ENCODE measurements at regions not wholly inside any gene's neighbourhood (a gene's known extent, or its start where the extent isn't known, plus 50 kb on each side); places are given as distances from the start of the nearest gene placed in this dataset.

DNA sequence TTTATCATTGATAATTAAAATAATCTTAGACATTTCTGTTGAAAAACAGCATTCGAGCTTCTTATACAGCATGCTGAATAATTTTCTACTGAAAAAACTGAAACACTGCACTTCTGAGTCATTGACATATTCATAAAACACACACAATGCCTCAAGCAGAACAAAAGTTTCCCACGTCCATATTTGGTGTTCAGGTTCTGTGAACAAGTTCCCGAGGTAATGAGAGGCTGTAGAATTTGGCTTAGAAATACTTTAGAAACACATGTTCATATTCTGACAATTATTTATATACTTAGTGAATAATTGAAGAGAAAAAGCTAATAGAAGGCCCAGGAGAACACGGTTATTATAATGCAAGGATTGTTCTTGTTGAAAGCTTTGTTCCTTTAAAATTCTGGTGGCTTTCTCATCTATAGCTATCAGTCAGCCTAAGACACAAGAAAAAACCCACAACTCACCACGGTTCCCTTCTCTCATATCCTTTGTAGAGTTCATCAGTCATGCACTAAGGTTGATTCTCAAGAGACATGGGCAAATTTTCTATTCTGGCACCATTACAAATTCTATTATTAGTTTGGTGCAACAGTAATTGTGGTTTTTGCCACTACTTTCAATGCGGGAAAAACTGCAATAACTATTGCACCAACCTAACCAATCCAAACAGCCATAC is 194.4 kb downstream of the TMX3 start:
- no peak overlapping the region for H3K9ac ChIP-seq (ENCODE audit: low read length)

DNA sequence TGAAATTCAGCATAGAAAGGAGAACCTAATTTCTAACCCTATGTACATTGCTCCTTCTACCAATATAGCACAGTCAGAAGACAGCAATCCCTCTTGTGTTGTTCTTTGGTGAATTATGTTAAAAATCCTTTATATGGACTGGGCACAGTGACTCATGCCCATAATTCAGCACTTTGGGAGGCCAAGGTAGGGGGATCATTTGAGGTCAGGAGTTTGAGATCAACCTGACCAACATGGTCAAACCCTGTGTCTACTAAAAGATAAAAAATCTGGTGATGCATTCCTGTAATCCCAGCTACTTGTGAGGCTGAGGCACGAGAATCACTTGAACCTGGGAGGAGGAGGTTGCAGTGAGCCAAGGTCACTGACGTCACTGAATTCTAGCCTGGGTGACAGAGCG is 195.6 kb downstream of the TMX3 start:
- Histone ChIP-seq H3K9me3 (ENCODE audit: control insufficient read depth, low read depth, low read length) (no peaks in the 10 kb centered on the region), H3K27me3 (ENCODE audit: control insufficient read depth, insufficient read depth, low read length) (no peaks in the 10 kb centered on the region), H3K36me3 (ENCODE audit: control insufficient read depth, low read depth, low read length) (no peaks in the 10 kb centered on the region), H3K4me3 (ENCODE audit: low read length) (no peak overlapping the region), H3K9ac (ENCODE audit: low read length) (no peak overlapping the region), H3K27ac (ENCODE audit: low read length) (no peak overlapping the region), H3K4me1 (ENCODE audit: control insufficient read depth, low read depth, low read length) (peaks cover 6% of the 10 kb centered on the region)

More for the DNA sequence above, 194.4 kb downstream of the TMX3 start:
- Histone ChIP-seq H3K27me3 (ENCODE audit: control insufficient read depth, insufficient read depth, low read length) (no peaks in the 10 kb centered on the region), H3K27ac (ENCODE audit: low read length) (no peak overlapping the region), H3K4me1 (ENCODE audit: control insufficient read depth, low read depth, low read length) (peaks cover 6% of the 10 kb centered on the region), H3K36me3 (ENCODE audit: control insufficient read depth, low read depth, low read length) (no peaks in the 10 kb centered on the region), H3K4me3 (ENCODE audit: low read length) (no peak overlapping the region), H3K9me3 (ENCODE audit: control insufficient read depth, low read depth, low read length) (no peaks in the 10 kb centered on the region)

GRCh38 chr18:68509902-68510301 is 205.0 kb downstream of the TMX3 start:
- Histone ChIP-seq H3K4me3 (ENCODE audit: low read length) (no peak overlapping the region), H3K4me1 (ENCODE audit: control insufficient read depth, low read depth, low read length) (no peaks in the 10 kb centered on the region), H3K9ac (ENCODE audit: low read length) (no peak overlapping the region), H3K36me3 (ENCODE audit: control insufficient read depth, low read depth, low read length) (no peaks in the 10 kb centered on the region), H3K27ac (ENCODE audit: low read length) (no peak overlapping the region), H3K9me3 (ENCODE audit: control insufficient read depth, low read depth, low read length) (no peaks in the 10 kb centered on the region), H3K27me3 (ENCODE audit: control insufficient read depth, insufficient read depth, low read length) (no peaks in the 10 kb centered on the region)

- H3K36me3 ChIP-seq (ENCODE audit: control insufficient read depth, low read depth, low read length) = no peaks in the 10 kb centered on the region
- H3K27me3 ChIP-seq (ENCODE audit: control insufficient read depth, insufficient read depth, low read length) = no peaks in the 10 kb centered on the region
- no peaks in the 10 kb centered on the region for H3K9me3 ChIP-seq (ENCODE audit: control insufficient read depth, low read depth, low read length)
- no peaks in the 10 kb centered on the region for H3K4me1 ChIP-seq (ENCODE audit: control insufficient read depth, low read depth, low read length)
- H3K9ac ChIP-seq (ENCODE audit: low read length) = no peak overlapping the region
- no peak overlapping the region for H3K27ac ChIP-seq (ENCODE audit: low read length)
- no peak overlapping the region for H3K4me3 ChIP-seq (ENCODE audit: low read length)
These were observed 207.1 kb downstream of the TMX3 start for GRCh38 chr18:68507781-68508180.

DNA sequence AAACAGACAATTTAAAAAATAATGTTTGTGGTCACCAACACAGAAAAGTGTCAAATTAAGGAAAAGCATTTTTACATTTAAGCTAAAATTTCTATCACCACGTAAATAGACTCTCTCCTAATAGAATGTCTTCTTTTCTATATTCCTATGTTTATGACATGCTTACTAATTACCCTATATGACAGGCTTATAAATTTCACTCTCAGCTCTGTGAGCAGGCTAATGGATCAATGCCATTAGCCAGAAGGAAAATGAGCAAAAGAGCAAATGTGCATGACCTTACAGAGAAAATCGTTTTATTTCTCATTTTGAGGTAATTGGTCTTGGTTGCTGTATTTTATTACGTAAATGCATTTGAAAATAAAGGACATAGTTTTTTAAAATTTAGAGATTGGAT is 209.7 kb downstream of the TMX3 start:
- H3K27me3 ChIP-seq (ENCODE audit: control insufficient read depth, insufficient read depth, low read length) = no peaks in the 10 kb centered on the region
- H3K9ac ChIP-seq (ENCODE audit: low read length) = no peak overlapping the region
- no peak overlapping the region for H3K4me3 ChIP-seq (ENCODE audit: low read length)

GRCh38 chr18:68504441-68505177 is 210.3 kb downstream of the TMX3 start:
- Histone ChIP-seq H3K36me3 (ENCODE audit: control insufficient read depth, low read depth, low read length) (no peaks in the 10 kb centered on the region), H3K9me3 (ENCODE audit: control insufficient read depth, low read depth, low read length) (no peaks in the 10 kb centered on the region), H3K4me1 (ENCODE audit: control insufficient read depth, low read depth, low read length) (no peaks in the 10 kb centered on the region), H3K27ac (ENCODE audit: low read length) (no peak overlapping the region), H3K4me3 (ENCODE audit: low read length) (no peak overlapping the region), H3K27me3 (ENCODE audit: control insufficient read depth, insufficient read depth, low read length) (no peaks in the 10 kb centered on the region), H3K9ac (ENCODE audit: low read length) (no peak overlapping the region)

More for the DNA sequence above, 209.7 kb downstream of the TMX3 start:
- Histone ChIP-seq H3K36me3 (ENCODE audit: control insufficient read depth, low read depth, low read length) (no peaks in the 10 kb centered on the region), H3K4me1 (ENCODE audit: control insufficient read depth, low read depth, low read length) (no peaks in the 10 kb centered on the region), H3K9me3 (ENCODE audit: control insufficient read depth, low read depth, low read length) (no peaks in the 10 kb centered on the region), H3K27ac (ENCODE audit: low read length) (no peak overlapping the region)

- Histone ChIP-seq H3K4me3 (ENCODE audit: low read length) (no peak overlapping the region), H3K9me3 (ENCODE audit: control insufficient read depth, low read depth, low read length) (no peaks in the 10 kb centered on the region), H3K9ac (ENCODE audit: low read length) (no peak overlapping the region), H3K27ac (ENCODE audit: low read length) (no peak overlapping the region), H3K36me3 (ENCODE audit: control insufficient read depth, low read depth, low read length) (no peaks in the 10 kb centered on the region), H3K4me1 (ENCODE audit: control insufficient read depth, low read depth, low read length) (no peaks in the 10 kb centered on the region), H3K27me3 (ENCODE audit: control insufficient read depth, insufficient read depth, low read length) (no peaks in the 10 kb centered on the region)
These were observed 214.4 kb downstream of the TMX3 start for GRCh38 chr18:68500556-68500955.

- H3K36me3 ChIP-seq (ENCODE audit: control insufficient read depth, low read depth, low read length) = no peaks in the 10 kb centered on the region
- H3K9ac ChIP-seq (ENCODE audit: low read length) = no peak overlapping the region
- H3K27me3 ChIP-seq (ENCODE audit: control insufficient read depth, insufficient read depth, low read length) = no peaks in the 10 kb centered on the region
- H3K9me3 ChIP-seq (ENCODE audit: control insufficient read depth, low read depth, low read length) = no peaks in the 10 kb centered on the region
- no peak overlapping the region for H3K27ac ChIP-seq (ENCODE audit: low read length)
- no peaks in the 10 kb centered on the region for H3K4me1 ChIP-seq (ENCODE audit: control insufficient read depth, low read depth, low read length)
- H3K4me3 ChIP-seq (ENCODE audit: low read length) = no peak overlapping the region
These were observed 215.8 kb downstream of the TMX3 start for GRCh38 chr18:68499141-68499540.

DNA sequence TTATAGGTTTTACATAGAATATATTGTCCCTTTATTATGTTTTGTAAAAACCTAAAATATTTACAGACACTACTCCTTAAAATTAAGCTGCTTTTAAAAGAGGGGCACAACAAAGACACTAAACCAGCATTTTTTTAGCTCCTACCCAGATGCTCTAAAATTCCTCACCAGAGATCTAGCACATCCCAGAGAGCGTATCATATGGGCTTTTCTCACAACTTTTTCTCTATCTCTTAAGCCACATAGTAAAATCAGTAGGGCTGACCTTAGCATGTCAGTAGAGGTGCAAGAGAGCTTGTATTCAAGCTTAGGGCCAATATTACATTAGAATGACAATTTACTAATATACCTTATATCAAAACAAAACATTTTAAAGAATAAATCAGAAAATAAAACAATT is 216.3 kb downstream of the TMX3 start:
- Histone ChIP-seq H3K27me3 (ENCODE audit: control insufficient read depth, insufficient read depth, low read length) (no peaks in the 10 kb centered on the region), H3K9ac (ENCODE audit: low read length) (no peak overlapping the region), H3K4me3 (ENCODE audit: low read length) (no peak overlapping the region), H3K9me3 (ENCODE audit: control insufficient read depth, low read depth, low read length) (no peaks in the 10 kb centered on the region), H3K4me1 (ENCODE audit: control insufficient read depth, low read depth, low read length) (no peaks in the 10 kb centered on the region), H3K36me3 (ENCODE audit: control insufficient read depth, low read depth, low read length) (no peaks in the 10 kb centered on the region), H3K27ac (ENCODE audit: low read length) (no peak overlapping the region)

DNA sequence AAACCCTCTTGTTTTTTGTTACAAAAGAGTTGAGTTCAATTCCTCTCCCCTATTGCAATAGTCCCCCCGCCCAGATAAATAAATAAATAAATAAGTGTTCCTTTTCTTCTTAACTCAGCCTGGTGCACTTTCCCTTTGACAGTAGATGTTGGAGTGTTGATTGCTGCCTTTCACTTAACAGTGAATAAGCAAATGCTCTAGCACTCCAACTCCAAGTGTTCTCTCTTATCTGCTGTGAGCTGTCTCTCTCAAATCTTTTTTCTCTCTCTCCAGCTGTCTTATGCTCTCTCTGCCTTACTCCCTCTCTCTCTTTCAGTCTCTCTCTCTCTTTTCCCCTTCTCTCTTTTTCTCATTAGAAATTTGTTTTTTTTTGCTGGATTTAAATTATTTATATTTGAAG is 216.7 kb downstream of the TMX3 start:
- Histone ChIP-seq H3K27ac (ENCODE audit: low read length) (no peak overlapping the region), H3K4me1 (ENCODE audit: control insufficient read depth, low read depth, low read length) (no peaks in the 10 kb centered on the region), H3K27me3 (ENCODE audit: control insufficient read depth, insufficient read depth, low read length) (no peaks in the 10 kb centered on the region), H3K9ac (ENCODE audit: low read length) (no peak overlapping the region), H3K4me3 (ENCODE audit: low read length) (no peak overlapping the region), H3K9me3 (ENCODE audit: control insufficient read depth, low read depth, low read length) (no peaks in the 10 kb centered on the region), H3K36me3 (ENCODE audit: control insufficient read depth, low read depth, low read length) (no peaks in the 10 kb centered on the region)

DNA sequence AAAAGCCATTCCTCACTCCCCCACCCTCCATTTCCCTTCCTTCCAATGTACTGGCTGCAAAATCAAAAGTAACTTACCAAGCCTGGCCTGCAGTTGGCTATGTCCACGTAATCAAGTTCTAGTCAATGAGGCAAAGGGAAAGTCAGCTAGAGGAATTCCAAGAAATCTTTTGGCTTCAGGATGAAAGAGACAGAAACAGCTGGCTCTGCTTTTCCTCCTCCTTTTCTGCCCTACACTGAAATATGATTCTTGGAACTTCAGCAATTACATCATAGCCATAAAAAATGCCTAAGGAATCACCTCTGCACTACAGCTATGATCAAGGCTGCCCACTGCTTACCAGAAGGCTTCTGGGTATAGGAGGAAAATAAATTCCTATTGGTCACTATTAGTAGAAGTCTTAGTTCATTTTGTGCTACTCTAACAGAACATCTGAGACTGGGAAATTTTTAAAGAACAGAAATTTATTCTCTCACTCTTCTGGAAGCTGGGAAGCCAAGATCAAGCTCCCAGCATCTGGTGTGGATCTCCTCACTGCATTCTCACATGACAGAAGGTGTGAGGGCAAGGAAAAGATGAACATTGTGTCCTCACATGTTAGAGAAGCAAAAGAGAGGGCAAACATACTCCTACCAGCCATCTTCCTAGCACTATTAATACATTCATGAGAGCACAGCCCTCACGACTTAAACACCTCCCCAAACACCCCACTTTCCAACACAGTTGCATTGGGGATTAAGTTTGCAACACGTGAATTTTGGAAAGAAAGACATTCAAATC is 219.9 kb downstream of the TMX3 start:
- Histone ChIP-seq H3K9me3 (ENCODE audit: control insufficient read depth, low read depth, low read length) (no peaks in the 10 kb centered on the region), H3K4me1 (ENCODE audit: control insufficient read depth, low read depth, low read length) (peaks cover under 1% of the 10 kb centered on the region), H3K4me3 (ENCODE audit: low read length) (no peak overlapping the region), H3K9ac (ENCODE audit: low read length) (no peak overlapping the region), H3K36me3 (ENCODE audit: control insufficient read depth, low read depth, low read length) (no peaks in the 10 kb centered on the region), H3K27ac (ENCODE audit: low read length) (no peak overlapping the region), H3K27me3 (ENCODE audit: control insufficient read depth, insufficient read depth, low read length) (no peaks in the 10 kb centered on the region)

Data from iPS-18a (cell line).